Gastrocnemius medialis (tissue), 4 donors: ENCODE measurements at regions not wholly inside any gene's neighbourhood (a gene's known extent, or its start where the extent isn't known, plus 50 kb on each side); places are given as distances from the start of the nearest gene placed in this dataset.

ENCODE experiments used
- ATAC-seq, 2 donors: fragments of 150-250 bp; one replicate each; pipeline ENCODE4 v1.9.1; 2016
- DNase-seq, 2 donors: peaks; one replicate each; pipeline ENCODE4 v3.0.0-alpha.2; 2019
- H3K27ac ChIP-seq, 4 donors: fragments of 200-600 bp; sonication (generic); 1 replicate in 1 of 4; 2 replicates in 3 of 4; pipeline ENCODE4 v1.5.1; 2016 to 2018; ENCODE audit warnings: mild to moderate bottlenecking in 2 of 4, moderate library complexity in 1 of 4
- H3K27me3 ChIP-seq, 3 donors: fragments of 200-600 bp; sonication (generic) in 2 of 3; 1 replicate in 1 of 3; 2 replicates in 2 of 3; pipeline versions ENCODE4 v1.5.1 to v1.6.0; 2016 to 2019; ENCODE audit warnings: mild to moderate bottlenecking in 1 of 3, moderate library complexity in 1 of 3
- H3K36me3 ChIP-seq, 2 donors: fragments of 200-600 bp; sonication (generic) in 1 of 2; one replicate each; pipeline ENCODE4 v1.5.1; 2017 to 2018
- H3K4me1 ChIP-seq, 2 donors: fragments of 200-600 bp; sonication (generic) in 1 of 2; one replicate each; pipeline ENCODE4 v1.5.1; 2016 to 2017; ENCODE audit warnings: mild to moderate bottlenecking in 2 of 2
- H3K4me3 ChIP-seq, 4 donors: fragments of 200-600 bp; sonication (generic) in 3 of 4; 1 replicate in 1 of 4; 2 replicates in 3 of 4; pipeline ENCODE4 v1.5.1; 2016 to 2019; ENCODE audit warnings: mild to moderate bottlenecking in 2 of 4
- H3K9me3 ChIP-seq, 3 donors: fragments of 200-600 bp; sonication (generic) in 2 of 3; 1 replicate in 1 of 3; 2 replicates in 2 of 3; pipeline ENCODE4 v1.5.1; 2016 to 2019
- POLR2A ChIP-seq, 2 donors: fragments of 450-650 bp; IDR thresholded peaks; one replicate each; pipeline ENCODE4 v1.6.1; 2017; ENCODE audit warnings: antibody characterized with exemption in 2 of 2, mild to moderate bottlenecking in 2 of 2, moderate library complexity in 2 of 2
- in situ Hi-C, 4 donors: fragments of 200-750 bp; cut with MboI; loops; one replicate each; pipeline versions ENCODE4 v1.15.0 to v1.8.0; 2017; ENCODE audit warnings: low sequenced_read_pairs in 4 of 4
- intact Hi-C: fragments of 100-400 bp; cut with DNase I; formaldehyde crosslinking; loops from one replicate; pipeline ENCODE4 v1.15.1; 2023; ENCODE audit warnings: low total_unique reads
- TF ChIP-seq, protein P1 (sequence below), 5 experiments: fragments of 450-650 bp in 3 of 5; fragments of 200-600 bp in 2 of 5; sonication (generic) in 2 of 5; IDR thresholded peaks in 4 of 5; conservative IDR thresholded peaks in 1 of 5; 1 replicate in 4 of 5; 2 replicates in 1 of 5; pipeline ENCODE4 v1.5.1; 2016 to 2019; ENCODE audit warnings: antibody characterized with exemption in 5 of 5, mild to moderate bottlenecking in 3 of 5, moderate library complexity in 3 of 5

GRCh38 chr13:31048521-31048920, 113.2 kb downstream of the HSPH1 start:
- Histone ChIP-seq H3K4me1 (peaks cover 0 to 4% of the 10 kb centered on the region in 2 donors), H3K9me3 (no peaks in the 10 kb centered on the region), H3K27ac (no peak overlapping the region), H3K27me3 (peaks cover 0 to 3% (median 0%) of the 10 kb centered on the region in 3 donors), H3K36me3 (no peaks in the 10 kb centered on the region), H3K4me3 (no peak overlapping the region)
- in situ Hi-C loops: loop anchor here in 3 of 4 donors (25.0 kb wide), 1 partner anchor 911 kb away; no protein-coding TSS in a partner anchor
- TF ChIP-seq POLR2A (IDR thresholded peaks at IDR 0.05): no peak
- TF ChIP-seq, protein P1, sequence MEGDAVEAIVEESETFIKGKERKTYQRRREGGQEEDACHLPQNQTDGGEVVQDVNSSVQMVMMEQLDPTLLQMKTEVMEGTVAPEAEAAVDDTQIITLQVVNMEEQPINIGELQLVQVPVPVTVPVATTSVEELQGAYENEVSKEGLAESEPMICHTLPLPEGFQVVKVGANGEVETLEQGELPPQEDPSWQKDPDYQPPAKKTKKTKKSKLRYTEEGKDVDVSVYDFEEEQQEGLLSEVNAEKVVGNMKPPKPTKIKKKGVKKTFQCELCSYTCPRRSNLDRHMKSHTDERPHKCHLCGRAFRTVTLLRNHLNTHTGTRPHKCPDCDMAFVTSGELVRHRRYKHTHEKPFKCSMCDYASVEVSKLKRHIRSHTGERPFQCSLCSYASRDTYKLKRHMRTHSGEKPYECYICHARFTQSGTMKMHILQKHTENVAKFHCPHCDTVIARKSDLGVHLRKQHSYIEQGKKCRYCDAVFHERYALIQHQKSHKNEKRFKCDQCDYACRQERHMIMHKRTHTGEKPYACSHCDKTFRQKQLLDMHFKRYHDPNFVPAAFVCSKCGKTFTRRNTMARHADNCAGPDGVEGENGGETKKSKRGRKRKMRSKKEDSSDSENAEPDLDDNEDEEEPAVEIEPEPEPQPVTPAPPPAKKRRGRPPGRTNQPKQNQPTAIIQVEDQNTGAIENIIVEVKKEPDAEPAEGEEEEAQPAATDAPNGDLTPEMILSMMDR (IDR thresholded peaks at IDR 0.05 in 4 of 5, conservative IDR thresholded peaks at IDR 0.05 in 1 of 5): no peak
- ATAC-seq: no peak
- intact Hi-C loops: loop anchor here (10.0 kb wide), 2 partner anchors 244 to 374 kb away; no protein-coding TSS in a partner anchor
- DNase-seq: no peak

DNA sequence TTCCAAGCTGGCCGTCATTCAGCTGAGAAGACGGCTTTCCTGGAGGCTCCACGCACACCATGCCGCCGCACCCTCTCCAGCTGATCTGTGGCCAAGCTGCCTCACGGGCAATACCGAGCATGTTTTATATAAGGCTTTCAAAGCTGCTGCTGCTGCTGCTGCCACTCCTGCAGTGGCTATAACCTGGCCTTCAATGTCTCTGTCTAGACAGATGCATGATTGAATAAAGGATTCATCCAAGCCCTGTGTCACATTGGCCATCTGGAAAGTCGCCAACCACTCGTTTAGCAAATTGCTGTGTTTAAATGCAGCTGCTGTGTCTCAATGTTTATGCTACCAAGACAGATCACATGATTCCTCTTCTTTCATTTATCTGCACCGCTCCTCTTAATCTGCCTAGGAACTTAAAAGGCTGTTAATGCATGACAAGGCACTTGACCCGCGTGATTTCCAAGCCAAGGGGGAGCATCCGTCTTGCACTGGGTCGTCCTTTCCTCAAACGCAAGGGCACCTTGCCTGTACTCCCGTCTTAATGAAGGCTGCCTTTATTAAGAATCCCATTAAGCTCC, 114.3 kb downstream of the TEX26 start:
- intact Hi-C loops: loop anchor here (10.0 kb wide), 2 partner anchors 242 to 372 kb away; no protein-coding TSS in a partner anchor
- no peak for TF ChIP-seq POLR2A (IDR thresholded peaks at IDR 0.05)
- TF ChIP-seq, protein P1 (IDR thresholded peaks at IDR 0.05 in 4 of 5, conservative IDR thresholded peaks at IDR 0.05 in 1 of 5): no peak
- Histone ChIP-seq H3K36me3 (no peaks in the 10 kb centered on the region), H3K4me3 (no peak overlapping the region), H3K9me3 (no peaks in the 10 kb centered on the region), H3K27me3 (peaks cover 0 to 3% (median 0%) of the 10 kb centered on the region in 3 donors), H3K4me1 (peaks cover 0 to 4% of the 10 kb centered on the region in 2 donors), H3K27ac (no peak overlapping the region)
- in situ Hi-C loops: loop anchor here in 3 of 4 donors (25.0 kb wide), 1 partner anchor 909 kb away; no protein-coding TSS in a partner anchor
- ATAC-seq (no peak), DNase-seq (no peak)

- Histone ChIP-seq H3K4me1 (peaks cover 0 to 4% of the 10 kb centered on the region in 2 donors), H3K36me3 (no peaks in the 10 kb centered on the region), H3K27me3 (peaks cover 0 to 3% (median 0%) of the 10 kb centered on the region in 3 donors), H3K27ac (peak overlapping the region in 2 of 4 donors; percentile 45 to 60), H3K4me3 (no peak overlapping the region), H3K9me3 (no peaks in the 10 kb centered on the region)
- ATAC-seq: peak; percentile 62 to 74
- intact Hi-C loops: loop anchor here (10.0 kb wide), 2 partner anchors 241 to 371 kb away; no protein-coding TSS in a partner anchor
- in situ Hi-C loops: loop anchor here in 3 of 4 donors (25.0 kb wide), 1 partner anchor 908 kb away; no protein-coding TSS in a partner anchor
- TF ChIP-seq, protein P1 (IDR thresholded peaks at IDR 0.05 in 4 of 5, conservative IDR thresholded peaks at IDR 0.05 in 1 of 5): no peak
- no peak for TF ChIP-seq POLR2A (IDR thresholded peaks at IDR 0.05)
- peak in 1 of 2 donors; percentile 36 for DNase-seq
Observed at GRCh38 chr13:31045286-31046081, 113.0 kb downstream of the TEX26 start.

GRCh38 chr13:31044364-31045285, 112.2 kb downstream of the TEX26 start:
- intact Hi-C loops: loop anchor here (5.0 to 10.0 kb wide), 3 partner anchors 240 to 912 kb away; no protein-coding TSS in a partner anchor

More at GRCh38 chr13:31044364-31045285, 112.2 kb downstream of the TEX26 start:
- Histone ChIP-seq H3K27ac (no peak overlapping the region), H3K36me3 (no peaks in the 10 kb centered on the region), H3K27me3 (peaks cover 0 to 3% (median 0%) of the 10 kb centered on the region in 3 donors), H3K9me3 (no peaks in the 10 kb centered on the region), H3K4me1 (peaks cover 0 to 4% of the 10 kb centered on the region in 2 donors), H3K4me3 (no peak overlapping the region)
- in situ Hi-C loops: loop anchor here in 3 of 4 donors (25.0 kb wide), 1 partner anchor 907 kb away; no protein-coding TSS in a partner anchor
- TF ChIP-seq, protein P1 (IDR thresholded peaks at IDR 0.05 in 4 of 5, conservative IDR thresholded peaks at IDR 0.05 in 1 of 5): peak; percentile 50 to 92 (median 72)
- TF ChIP-seq POLR2A (IDR thresholded peaks at IDR 0.05): no peak
- peak; percentile 65 to 80 for ATAC-seq
- peak; percentile 33 to 52 for DNase-seq
